Motor neuron (in vitro differentiated cells): ENCODE measurements at regions not wholly inside any gene's neighbourhood (a gene's known extent, or its start where the extent isn't known, plus 50 kb on each side); places are given as distances from the start of the nearest gene placed in this dataset.

Experiments used
- ATAC-seq, 8 experiments: fragments of 200-7000 bp; cut with Tn5 transposase; replicated peaks in 6 of 8; 2 replicates each; pipeline ENCODE4 v1.8.0; 2021; ENCODE audit warnings: mild to moderate bottlenecking in 8 of 8, moderate library complexity in 8 of 8
- H3K27ac ChIP-seq, 2 donors: fragments of 250-450 bp; sonication (Bioruptor Pico); 2 replicates each; pipeline ENCODE4 v1.9.0; 2021; ENCODE audit warnings: antibody characterized with exemption in 2 of 2, mild to moderate bottlenecking in 2 of 2, moderate library complexity in 1 of 2
- H3K4me1 ChIP-seq, 2 donors: fragments of 250-450 bp; sonication (Bioruptor Pico); replicated peaks in 1 of 2; 2 replicates each; pipeline ENCODE4 v1.6.1; 2021; ENCODE audit warnings: antibody characterized with exemption in 2 of 2, mild to moderate bottlenecking in 2 of 2, moderate library complexity in 1 of 2
- H3K4me3 ChIP-seq, 5 donors: fragments of 250-450 bp; sonication (Bioruptor Pico); 2 replicates each; pipeline ENCODE4 v1.9.0; 2021; ENCODE audit warnings: antibody characterized with exemption in 5 of 5, mild to moderate bottlenecking in 5 of 5, moderate library complexity in 4 of 5
- WGBS, 10 experiments: fragments of 450-650 bp; shearing (Covaris generic); methylation state at CpG; one replicate each; pipeline ENCODE4 v1.0.0; 2022; 5-methylcytosine and 5-hydroxymethylcytosine counted together
- in situ Hi-C, 9 experiments: fragments of 400-800 bp; cut with MboI; loops; one replicate each; pipeline ENCODE4 v1.15.0; 2021; ENCODE audit warnings: low sequenced_read_pairs in 9 of 9, low pct_unique_long_range_greater_than_20kb in 2 of 9; ENCODE audit not compliant: unreplicated experiment in 9 of 9

GRCh38 chr6:140314682-140315081, 940.2 kb upstream of the CITED2 start:
- WGBS, 10 experiments = 67 to 100% (median 98%) methylated on average over 2 of the region's 2 CpGs
- in situ Hi-C loops = no loop called here
- H3K4me1 ChIP-seq = peaks cover 6 to 14% of the 10 kb centered on the region in 2 donors
- no peak overlapping the region for H3K4me3 ChIP-seq
- H3K27ac ChIP-seq = no peak overlapping the region
- no peak for ATAC-seq

GRCh38 chr6:140311146-140311545, 936.7 kb upstream of the CITED2 start:
- in situ Hi-C loops = no loop called here
- no peak overlapping the region for H3K27ac ChIP-seq

DNA sequence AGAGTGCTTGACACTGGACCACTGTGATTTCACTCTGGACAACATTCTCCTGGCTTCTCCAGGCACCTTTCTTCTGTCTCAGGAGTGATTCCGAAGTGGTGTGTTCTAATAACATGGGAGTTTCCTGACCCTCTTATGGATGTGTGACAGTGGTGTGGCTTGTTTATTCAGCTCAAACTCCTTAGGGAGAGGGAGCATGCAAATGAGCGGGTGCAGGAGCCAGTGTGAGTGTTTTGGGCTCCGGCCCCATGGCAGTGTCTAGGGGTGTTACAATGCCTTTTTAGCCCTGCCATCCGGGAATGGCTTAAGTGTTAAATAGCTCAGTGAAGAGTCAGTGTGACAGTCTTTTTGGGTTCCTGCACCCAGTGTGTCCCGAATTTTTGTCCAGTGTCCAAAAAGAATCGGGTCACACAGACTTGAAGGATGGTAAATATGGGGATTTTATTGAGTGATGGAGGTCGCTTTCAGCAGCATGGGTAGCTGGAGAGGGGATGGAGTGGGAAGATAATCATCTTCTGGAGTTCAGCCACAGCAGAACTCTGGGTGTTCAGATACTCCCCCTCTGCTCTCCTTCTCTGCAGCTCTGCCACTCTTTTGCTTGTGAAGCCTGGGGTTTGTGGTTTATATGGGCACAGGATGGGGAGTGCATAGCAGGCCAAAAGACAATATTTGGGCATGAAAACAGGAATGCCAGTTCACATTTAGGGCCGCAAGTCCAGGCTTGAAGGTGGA, 928.9 kb upstream of the CITED2 start:
- WGBS, 10 experiments = 67 to 100% (median 92%) methylated on average over 1 to 8 of the region's 8 CpGs
- in situ Hi-C loops = no loop called here
- Histone ChIP-seq H3K4me3 (no peak overlapping the region), H3K4me1 (no peaks in the 10 kb centered on the region), H3K27ac (no peak overlapping the region)
- ATAC-seq = no peak

More at GRCh38 chr6:140311146-140311545, 936.7 kb upstream of the CITED2 start:
- no peaks in the 10 kb centered on the region for H3K4me1 ChIP-seq
- H3K4me3 ChIP-seq = no peak overlapping the region
- ATAC-seq = no peak

DNA sequence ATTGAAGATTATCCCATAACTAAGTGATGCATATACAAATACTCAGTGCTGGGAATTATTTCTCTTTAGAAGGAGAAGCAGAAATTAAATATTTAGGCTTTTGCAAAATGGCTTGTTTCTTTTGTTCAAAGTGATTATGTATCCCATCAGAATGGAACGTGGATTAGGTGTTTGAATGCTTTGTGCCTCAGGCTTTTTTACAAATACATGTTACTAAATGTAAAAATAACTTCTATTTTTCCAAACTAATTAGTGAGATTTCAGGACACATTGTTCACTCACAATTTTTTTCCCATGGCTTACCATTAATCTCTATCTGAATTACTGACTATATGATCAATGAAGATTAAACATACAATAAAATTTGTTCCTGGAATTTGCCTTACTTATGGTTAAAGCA, 925.9 kb upstream of the CITED2 start:
- Histone ChIP-seq H3K4me1 (no peaks in the 10 kb centered on the region), H3K4me3 (no peak overlapping the region), H3K27ac (no peak overlapping the region)
- in situ Hi-C loops = no loop called here
- WGBS, 10 experiments = 0 to 100% (median 75%) methylated on average over 1 of the region's 1 CpG; no CpG with 5 or more reads in 1 of the 10 experiments
- no peak for ATAC-seq

GRCh38 chr6:140289186-140289585, 914.7 kb upstream of the CITED2 start:
- H3K4me3 ChIP-seq = no peak overlapping the region
- H3K27ac ChIP-seq = no peak overlapping the region
- peaks cover 0 to 3% of the 10 kb centered on the region in 2 donors for H3K4me1 ChIP-seq
- in situ Hi-C loops = no loop called here
- ATAC-seq = no peak
- WGBS, 10 experiments = 55 to 100% (median 76%) methylated on average over 1 to 3 of the region's 3 CpGs; no CpG with 5 or more reads in 2 of the 10 experiments

GRCh38 chr6:140285998-140286690, 911.7 kb upstream of the CITED2 start:
- in situ Hi-C loops = no loop called here
- no peak for ATAC-seq

GRCh38 chr6:140285471-140285870, 911.0 kb upstream of the CITED2 start:
- Histone ChIP-seq H3K27ac (no peak overlapping the region), H3K4me3 (no peak overlapping the region), H3K4me1 (peaks cover 0 to 3% of the 10 kb centered on the region in 2 donors)
- WGBS, 10 experiments = 67 to 100% (median 92%) methylated on average over 1 of the region's 2 CpGs; no CpG with 5 or more reads in 4 of the 10 experiments
- in situ Hi-C loops = no loop called here
- no peak for ATAC-seq

More at GRCh38 chr6:140285998-140286690, 911.7 kb upstream of the CITED2 start:
- Histone ChIP-seq H3K4me3 (no peak overlapping the region), H3K4me1 (peaks cover 0 to 3% of the 10 kb centered on the region in 2 donors), H3K27ac (no peak overlapping the region)
- WGBS, 10 experiments = 100% methylated on average over 1 of the region's 1 CpG; no CpG with 5 or more reads in 8 of the 10 experiments

DNA sequence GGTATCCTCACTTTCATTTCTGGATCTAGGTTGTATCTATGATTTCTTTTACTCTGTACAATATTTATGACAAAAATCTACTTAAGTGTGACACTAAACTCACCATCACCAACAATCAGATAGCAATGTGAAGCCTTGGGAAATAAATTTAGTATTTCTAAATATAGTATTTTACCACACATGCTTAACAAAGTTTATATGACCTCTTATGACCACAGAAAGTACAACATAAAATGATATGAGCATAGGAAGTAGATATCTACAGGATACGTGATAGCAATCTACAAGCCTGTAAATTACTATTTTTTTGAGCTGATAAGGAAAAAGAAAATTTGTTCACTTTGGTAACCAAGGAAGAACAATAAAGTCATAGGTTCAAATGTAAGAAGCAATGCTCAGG, 910.4 kb upstream of the CITED2 start:
- Histone ChIP-seq H3K27ac (no peak overlapping the region), H3K4me3 (no peak overlapping the region), H3K4me1 (peaks cover 0 to 3% of the 10 kb centered on the region in 2 donors)
- no peak for ATAC-seq
- in situ Hi-C loops = no loop called here
- 50 to 100% (median 89%) methylated on average over 1 of the region's 1 CpG for WGBS, 10 experiments

DNA sequence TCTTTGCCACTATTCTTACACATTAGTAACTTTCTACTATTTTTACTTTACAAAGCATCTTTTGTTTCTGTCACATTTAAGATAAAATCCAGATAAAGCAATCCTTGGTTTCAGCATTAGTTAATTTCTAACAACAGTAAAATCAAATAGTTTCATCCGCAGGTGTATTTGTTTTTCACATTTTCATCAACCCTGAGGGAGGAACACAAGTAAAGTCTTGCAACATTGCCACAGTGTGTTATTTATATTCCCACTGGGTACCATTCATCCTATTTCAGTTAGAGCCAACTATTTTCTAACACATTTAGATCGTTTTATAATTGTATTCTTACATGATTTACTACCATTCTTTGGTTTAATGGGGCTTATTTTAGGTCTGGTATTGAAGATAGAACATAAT, 908.7 kb upstream of the CITED2 start:
- Histone ChIP-seq H3K4me1 (no peaks in the 10 kb centered on the region), H3K27ac (no peak overlapping the region), H3K4me3 (no peak overlapping the region)
- in situ Hi-C loops = no loop called here
- 30 to 100% (median 58%) methylated on average over 1 to 2 of the region's 2 CpGs; no CpG with 5 or more reads in 1 of the 10 experiments for WGBS, 10 experiments
- ATAC-seq = peak in 1 of 8 experiments; percentile 49

DNA sequence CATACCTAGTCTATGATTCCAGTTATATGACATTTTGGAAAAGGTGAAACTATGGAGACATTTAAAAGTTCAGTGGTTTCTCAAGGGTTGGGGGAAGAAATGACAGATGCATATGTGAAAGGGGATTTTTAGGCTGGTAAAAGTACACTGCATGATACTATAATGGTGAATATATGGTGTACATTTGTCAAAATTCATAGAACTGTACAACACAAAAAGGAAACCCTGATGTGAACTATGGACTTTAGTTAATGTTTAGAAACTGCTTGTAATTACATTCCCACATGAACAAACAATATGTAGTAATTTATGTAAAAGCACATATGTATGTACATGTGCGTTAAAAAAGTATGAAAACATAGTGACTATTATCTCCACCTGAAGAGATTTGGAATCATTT, 907.3 kb upstream of the CITED2 start:
- 80 to 100% (median 96%) methylated on average over 1 of the region's 1 CpG; no CpG with 5 or more reads in 2 of the 10 experiments for WGBS, 10 experiments
- in situ Hi-C loops = no loop called here

DNA sequence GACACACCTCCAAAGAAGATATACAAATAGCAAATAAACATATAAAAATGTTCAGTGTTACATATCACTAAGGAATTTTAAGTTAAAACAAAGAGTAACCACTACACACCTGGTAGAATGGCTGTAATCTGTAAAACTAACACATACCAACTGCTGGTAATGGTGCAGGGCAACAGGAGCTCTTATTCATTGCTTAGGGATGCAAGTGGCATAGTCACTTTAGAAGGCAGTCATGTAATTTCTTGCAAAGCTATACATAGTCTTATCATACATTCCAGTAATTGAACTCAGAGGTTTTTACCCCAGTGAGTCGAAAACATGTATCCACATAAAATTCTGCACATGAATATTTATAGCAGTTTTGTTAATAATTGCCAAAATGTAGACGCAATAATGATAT, 906.8 kb upstream of the CITED2 start:
- H3K27ac ChIP-seq = no peak overlapping the region
- in situ Hi-C loops = no loop called here
- H3K4me3 ChIP-seq = no peak overlapping the region
- no peaks in the 10 kb centered on the region for H3K4me1 ChIP-seq
- ATAC-seq = no peak
- WGBS, 10 experiments = 70 to 100% (median 90%) methylated on average over 1 to 2 of the region's 2 CpGs; no CpG with 5 or more reads in 1 of the 10 experiments

More for the DNA sequence above, 907.3 kb upstream of the CITED2 start:
- Histone ChIP-seq H3K27ac (no peak overlapping the region), H3K4me1 (no peaks in the 10 kb centered on the region), H3K4me3 (no peak overlapping the region)
- no peak for ATAC-seq

- no peak for ATAC-seq
- WGBS, 10 experiments = 0 to 100% (median 83%) methylated on average over 1 of the region's 1 CpG; no CpG with 5 or more reads in 2 of the 10 experiments
Observed at GRCh38 chr6:140276719-140277118, 902.3 kb upstream of the CITED2 start.

DNA sequence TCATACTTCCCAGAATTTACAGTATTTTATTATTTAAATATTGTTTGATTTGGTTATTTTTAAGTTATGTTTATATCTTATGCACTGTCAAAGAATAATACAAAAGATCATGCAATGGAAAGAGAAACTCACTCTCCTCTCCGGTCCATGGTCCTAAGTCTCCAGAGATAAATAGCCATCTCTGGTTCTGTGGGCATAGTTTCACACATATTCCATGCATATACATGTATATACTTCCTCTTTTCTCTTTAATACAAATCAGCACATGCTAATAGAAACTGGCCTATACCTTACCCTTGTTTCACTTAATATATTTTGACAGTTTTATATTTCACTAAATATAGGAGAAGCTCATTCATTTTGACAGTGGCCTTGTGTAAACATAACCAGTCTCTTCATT, 901.7 kb upstream of the CITED2 start:
- in situ Hi-C loops = no loop called here
- 75 to 100% (median 92%) methylated on average over 1 of the region's 1 CpG; no CpG with 5 or more reads in 3 of the 10 experiments for WGBS, 10 experiments
- ATAC-seq = no peak
- H3K4me3 ChIP-seq = no peak overlapping the region
- H3K4me1 ChIP-seq = peaks cover 4 to 18% of the 10 kb centered on the region in 2 donors
- no peak overlapping the region for H3K27ac ChIP-seq

More at GRCh38 chr6:140276719-140277118, 902.3 kb upstream of the CITED2 start:
- Histone ChIP-seq H3K27ac (no peak overlapping the region), H3K4me1 (peaks cover 4 to 17% of the 10 kb centered on the region in 2 donors), H3K4me3 (no peak overlapping the region)
- in situ Hi-C loops = no loop called here
